SU-DHL-6 (cell line): ENCODE measurements at regions not wholly inside any gene's neighbourhood (a gene's known extent, or its start where the extent isn't known, plus 50 kb on each side); places are given as distances from the start of the nearest gene placed in this dataset.

Experiments
- EZH2phosphoT487 ChIP-seq: fragments of 200-600 bp; sonication (generic), shearing (Covaris generic); conservative IDR thresholded peaks from 2 replicates; pipeline ENCODE4 v1.6.1; 2018; ENCODE audit warnings: mild to moderate bottlenecking, antibody characterized with exemption, low read length, moderate library complexity, mixed read lengths
- TF ChIP-seq, protein P1 (sequence below): fragments of 200-600 bp; sonication (generic); IDR thresholded peaks from one replicate; pipeline ENCODE4 v1.5.1; 2017; ENCODE audit warnings: antibody characterized with exemption, mild to moderate bottlenecking, low read length, moderate library complexity; ENCODE audit not compliant: insufficient read depth, poor library complexity, severe bottlenecking

DNA sequence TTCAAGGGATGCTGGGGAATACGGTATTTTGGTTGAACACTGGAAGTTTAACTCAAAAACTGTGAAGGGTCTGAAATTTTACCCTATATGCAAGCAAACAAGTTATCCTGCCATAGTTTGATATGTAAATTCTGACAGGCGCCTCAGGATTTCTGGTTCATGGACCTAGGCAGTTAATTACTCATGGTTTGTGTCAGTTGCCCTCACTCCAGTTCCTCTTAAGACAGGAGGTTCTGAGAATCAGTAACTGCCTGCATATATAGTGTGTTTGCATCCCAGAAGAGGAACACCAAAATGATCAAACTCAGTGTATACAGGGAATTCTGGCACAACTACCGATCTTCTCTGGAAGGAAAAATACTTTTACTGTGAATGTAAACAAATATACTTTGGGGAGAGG lies 360.4 kb upstream of the NWD2 start:
- TF ChIP-seq, protein P1, sequence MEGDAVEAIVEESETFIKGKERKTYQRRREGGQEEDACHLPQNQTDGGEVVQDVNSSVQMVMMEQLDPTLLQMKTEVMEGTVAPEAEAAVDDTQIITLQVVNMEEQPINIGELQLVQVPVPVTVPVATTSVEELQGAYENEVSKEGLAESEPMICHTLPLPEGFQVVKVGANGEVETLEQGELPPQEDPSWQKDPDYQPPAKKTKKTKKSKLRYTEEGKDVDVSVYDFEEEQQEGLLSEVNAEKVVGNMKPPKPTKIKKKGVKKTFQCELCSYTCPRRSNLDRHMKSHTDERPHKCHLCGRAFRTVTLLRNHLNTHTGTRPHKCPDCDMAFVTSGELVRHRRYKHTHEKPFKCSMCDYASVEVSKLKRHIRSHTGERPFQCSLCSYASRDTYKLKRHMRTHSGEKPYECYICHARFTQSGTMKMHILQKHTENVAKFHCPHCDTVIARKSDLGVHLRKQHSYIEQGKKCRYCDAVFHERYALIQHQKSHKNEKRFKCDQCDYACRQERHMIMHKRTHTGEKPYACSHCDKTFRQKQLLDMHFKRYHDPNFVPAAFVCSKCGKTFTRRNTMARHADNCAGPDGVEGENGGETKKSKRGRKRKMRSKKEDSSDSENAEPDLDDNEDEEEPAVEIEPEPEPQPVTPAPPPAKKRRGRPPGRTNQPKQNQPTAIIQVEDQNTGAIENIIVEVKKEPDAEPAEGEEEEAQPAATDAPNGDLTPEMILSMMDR, result no peak
- no peak for TF ChIP-seq EZH2phosphoT487
